ENCODE measurements at regions not wholly inside any gene's neighbourhood (a gene's known extent, or its start where the extent isn't known, plus 50 kb on each side); places are given as distances from the start of the nearest gene placed in this dataset.

GRCh38 chr7:13109201-13109600, 421.8 kb downstream of the ARL4A start:
- H2AFZ ChIP-seq (ENCODE audit: low read depth, low read length, poor library complexity, severe bottlenecking), result no peak overlapping the region

More at GRCh38 chr7:13109201-13109600, 421.8 kb downstream of the ARL4A start:
- Histone ChIP-seq H3K9me2 (ENCODE audit: insufficient read depth) (no peaks in the 10 kb centered on the region), H3K9me3 (ENCODE audit: control insufficient read depth in 1 of 2, insufficient read depth in 1 of 2, low read depth in 1 of 2, low read length in 2 of 2) (no peaks in the 10 kb centered on the region), H3K9ac (ENCODE audit: low read length) (no peak overlapping the region), H3K4me1 (ENCODE audit: control insufficient read depth in 1 of 2, insufficient read depth in 2 of 2, low read length in 2 of 2) (peaks cover 0 to 8% of the 10 kb centered on the region in 2 experiments; a peak in 1 of 4 replicates), H3K4me3 (replicated peaks in 1 of 2; ENCODE audit: low read depth in 1 of 2, low read length in 2 of 2) (no peak overlapping the region), H3K79me2 (ENCODE audit: insufficient read depth, low read length) (no peaks in the 10 kb centered on the region), H3K27me3 (ENCODE audit: insufficient read depth, low read length) (no peaks in the 10 kb centered on the region), H3K36me3 (ENCODE audit: control insufficient read depth in 1 of 2, insufficient read depth in 2 of 2, low read length in 2 of 2) (no peaks in the 10 kb centered on the region), H3K4me2 (ENCODE audit: low read length) (no peak overlapping the region), H4K20me1 (ENCODE audit: insufficient read depth) (no peaks in the 10 kb centered on the region), H3K27ac (ENCODE audit: low read depth, low read length) (no peak overlapping the region)
- DNase-seq (ENCODE audit: low read depth, low spot score), result no peak
- intact Hi-C loops (cut with micrococcal nuclease), result no loop called here
- BruUV-seq (replicated peaks), result no TSS peak
- ATAC-seq, result no peak
- no peak for TF ChIP-seq ATF3 (IDR thresholded peaks at IDR 0.05)
- no peak for TF ChIP-seq EZH2phosphoT487 (IDR thresholded peaks at IDR 0.05; ENCODE audit: borderline replicate concordance)
- no peak for TF ChIP-seq JUND (IDR thresholded peaks at IDR 0.05)
- TF ChIP-seq YY1 (IDR thresholded peaks at IDR 0.05; ENCODE audit: extremely low read depth, insufficient replicate concordance, low read depth, low read length), result no peak
- no peak for TF ChIP-seq POLR2AphosphoS5 (IDR thresholded peaks at IDR 0.05; ENCODE audit: low read depth, low read length)
- no peak for TF ChIP-seq ZFX (IDR thresholded peaks at IDR 0.05)
- no peak for TF ChIP-seq CBX3 (IDR thresholded peaks at IDR 0.05; ENCODE audit: low read depth)
- TF ChIP-seq SIN3A (IDR thresholded peaks at IDR 0.05; ENCODE audit: low read depth), result no peak
- TF ChIP-seq ZNF274 (IDR thresholded peaks at IDR 0.05; ENCODE audit: low read depth, low read length), result no peak
- no peak for TF ChIP-seq SP1 (IDR thresholded peaks at IDR 0.05; ENCODE audit: low read depth)
- no peak for TF ChIP-seq SRF (IDR thresholded peaks at IDR 0.05; ENCODE audit: low read depth)
- no peak for TF ChIP-seq EGR1 (IDR thresholded peaks at IDR 0.05; ENCODE audit: low read depth)
- no peak for TF ChIP-seq ZBTB33 (IDR thresholded peaks at IDR 0.05; ENCODE audit: extremely low read depth, insufficient replicate concordance, low read length)
- no peak for TF ChIP-seq CEBPB (IDR thresholded peaks at IDR 0.05; ENCODE audit: low read depth)
- ChIA-PET CTCF (interaction anchor here (1.2 kb wide), 1 partner anchor 422 kb away, joined by 3 read pairs; no protein-coding TSS in a partner anchor), RAD21 (ENCODE audit: low non-redundant PET in 1 of 2, low total read pairs in 2 of 2, uncharacterized antibody in 2 of 2, unreplicated experiment in 2 of 2) (no interaction called here), POLR2A (no interaction called here)

Data from HCT116 (cell line).